GM12873 (cell line): ENCODE measurements at regions not wholly inside any gene's neighbourhood (a gene's known extent, or its start where the extent isn't known, plus 50 kb on each side); places are given as distances from the start of the nearest gene placed in this dataset.

Experiments
- CTCF ChIP-seq: IDR thresholded peaks from 2 replicates; pipeline ENCODE4 v1.5.1; 2012; ENCODE audit warnings: low read depth, mild to moderate bottlenecking, moderate library complexity, low read length, control low read depth; ENCODE audit not compliant: insufficient read depth; ENCODE audit errors: missing control alignments

GRCh38 chr4:120611092-120611491 lies 311.4 kb downstream of the PRDM5 start:
- no peak for TF ChIP-seq CTCF

- TF ChIP-seq CTCF, result no peak
These were observed 331.5 kb downstream of the PRDM5 start for GRCh38 chr4:120591038-120591437.

- TF ChIP-seq CTCF, result no peak
These were observed 332.7 kb downstream of the PRDM5 start for GRCh38 chr4:120589787-120590186.

GRCh38 chr4:120568731-120569130 lies 353.8 kb downstream of the PRDM5 start:
- TF ChIP-seq CTCF, result no peak

- TF ChIP-seq CTCF, result no peak
These were observed 360.9 kb downstream of the PRDM5 start for GRCh38 chr4:120561648-120562047.

- no peak for TF ChIP-seq CTCF
These were observed 365.2 kb downstream of the PRDM5 start for GRCh38 chr4:120557372-120557771.

GRCh38 chr4:120555058-120555457 lies 367.5 kb downstream of the PRDM5 start:
- no peak for TF ChIP-seq CTCF
